Right ventricle myocardium inferior (tissue), 1 donor: ENCODE measurements at regions not wholly inside any gene's neighbourhood (a gene's known extent, or its start where the extent isn't known, plus 50 kb on each side); places are given as distances from the start of the nearest gene placed in this dataset.
"Not testable (repeated sequence)": the region's sequence is repeated elsewhere in the genome, so short reads cannot be mapped to it uniquely, and the experiment has no call there.

ENCODE experiments used
- ATAC-seq: fragments of 200-7000 bp; cut with Tn5 transposase; one replicate; pipeline ENCODE4 v1.9.1; 2020; ENCODE audit warnings: mild to moderate bottlenecking, moderate library complexity
- DNase-seq: peaks from one replicate; pipeline ENCODE4 v3.0.0; 2021; ENCODE audit errors: missing footprints
- intact Hi-C: fragments of 100-400 bp; cut with DNase I; formaldehyde crosslinking; loops from one replicate; pipeline ENCODE4 v1.11.0; 2022
- donor health status: DM: no; HTN: yes; CAD: no; lungs with severe emphysema.

- ATAC-seq (no peak), DNase-seq (no peak)
- intact Hi-C loops: no loop called here
Observed at GRCh38 chr2:116749994-116750393, 1064.5 kb upstream of the DDX18 start.

GRCh38 chr2:116754381-116755101 is 1060.0 kb upstream of the DDX18 start:
- intact Hi-C loops: no loop called here
- ATAC-seq: no peak

GRCh38 chr2:116761864-116762263 is 1052.6 kb upstream of the DDX18 start:
- intact Hi-C loops: no loop called here
- DNase-seq (no peak), ATAC-seq (no peak)

More at GRCh38 chr2:116754381-116755101, 1060.0 kb upstream of the DDX18 start:
- no peak for DNase-seq

GRCh38 chr2:116769514-116769913 is 1045.0 kb upstream of the DDX18 start:
- intact Hi-C loops: no loop called here
- DNase-seq: no peak
- ATAC-seq: no peak

GRCh38 chr2:116776556-116776955 is 1037.9 kb upstream of the DDX18 start:
- no peak for DNase-seq
- no peak for ATAC-seq
- intact Hi-C loops: no loop called here

- ATAC-seq (no peak), DNase-seq (no peak)
- intact Hi-C loops: no loop called here
Observed at GRCh38 chr2:116787848-116788247, 1026.6 kb upstream of the DDX18 start.

- no peak for ATAC-seq
- DNase-seq: no peak
- intact Hi-C loops: no loop called here
Observed at GRCh38 chr2:116802671-116803070, 1011.8 kb upstream of the DDX18 start.

GRCh38 chr2:116804901-116805300 is 1009.6 kb upstream of the DDX18 start:
- no peak for ATAC-seq
- DNase-seq: no peak
- intact Hi-C loops: no loop called here

GRCh38 chr2:116806505-116806904 is 1008.0 kb upstream of the DDX18 start:
- DNase-seq, intact Hi-C loops, ATAC-seq: not testable (repeated sequence)

GRCh38 chr2:116809109-116809508 is 1005.4 kb upstream of the DDX18 start:
- ATAC-seq: no peak
- no peak for DNase-seq
- intact Hi-C loops: no loop called here

GRCh38 chr2:116810071-116810470 is 1004.4 kb upstream of the DDX18 start:
- ATAC-seq (no peak), DNase-seq (no peak)
- intact Hi-C loops: no loop called here

- ATAC-seq (no peak), DNase-seq (no peak)
- intact Hi-C loops: no loop called here
Observed at GRCh38 chr2:116810645-116811044, 1003.8 kb upstream of the DDX18 start.

GRCh38 chr2:116819355-116819754 is 995.1 kb upstream of the DDX18 start:
- intact Hi-C loops: no loop called here
- ATAC-seq: no peak

GRCh38 chr2:116820986-116821385 is 993.5 kb upstream of the DDX18 start:
- DNase-seq (no peak), ATAC-seq (no peak)

More at GRCh38 chr2:116819355-116819754, 995.1 kb upstream of the DDX18 start:
- no peak for DNase-seq

GRCh38 chr2:116829543-116829942 is 984.9 kb upstream of the DDX18 start:
- intact Hi-C loops, DNase-seq, ATAC-seq: not testable (repeated sequence)

More at GRCh38 chr2:116820986-116821385, 993.5 kb upstream of the DDX18 start:
- intact Hi-C loops: no loop called here

- intact Hi-C loops: no loop called here
- ATAC-seq (no peak), DNase-seq (no peak)
Observed at GRCh38 chr2:116832148-116832547, 982.3 kb upstream of the DDX18 start.

GRCh38 chr2:116833052-116833451 is 981.4 kb upstream of the DDX18 start:
- DNase-seq (no peak), ATAC-seq (no peak)

GRCh38 chr2:116842164-116842563 is 972.3 kb upstream of the DDX18 start:
- ATAC-seq (no peak), DNase-seq (no peak)
- intact Hi-C loops: no loop called here

More at GRCh38 chr2:116833052-116833451, 981.4 kb upstream of the DDX18 start:
- intact Hi-C loops: no loop called here

GRCh38 chr2:116859708-116860107 is 954.8 kb upstream of the DDX18 start:
- no peak for ATAC-seq
- DNase-seq: no peak
- intact Hi-C loops: no loop called here

- ATAC-seq: no peak
- no peak for DNase-seq
- intact Hi-C loops: no loop called here
Observed at GRCh38 chr2:116874021-116874420, 940.5 kb upstream of the DDX18 start.

- intact Hi-C loops: no loop called here
- no peak for ATAC-seq
- no peak for DNase-seq
Observed at GRCh38 chr2:116877274-116877673, 937.2 kb upstream of the DDX18 start.
